Upper lobe of left lung (tissue), 6 donors: ENCODE measurements at regions not wholly inside any gene's neighbourhood (a gene's known extent, or its start where the extent isn't known, plus 50 kb on each side); places are given as distances from the start of the nearest gene placed in this dataset.

Source experiments
- ATAC-seq, 2 donors: fragments of 200-7000 bp; cut with Tn5 transposase; one replicate each; pipeline ENCODE4 v1.9.1; 2022; ENCODE audit warnings: mild to moderate bottlenecking in 2 of 2, moderate library complexity in 2 of 2; ENCODE audit not compliant: low FRiP score in 2 of 2
- DNase-seq, 2 donors: peaks; one replicate each; pipeline ENCODE4 v3.0.0-alpha.2; 2019 to 2020
- H3K27ac ChIP-seq, 4 donors: fragments of 200-600 bp; sonication (generic); one replicate each; pipeline ENCODE4 v1.5.1; 2016 to 2019
- H3K27me3 ChIP-seq, 4 donors: fragments of 200-600 bp; sonication (generic); one replicate each; pipeline ENCODE4 v1.5.1; 2017 to 2019
- H3K36me3 ChIP-seq, 4 donors: fragments of 200-600 bp; sonication (generic); one replicate each; pipeline ENCODE4 v1.5.1; 2016 to 2019
- H3K4me1 ChIP-seq, 4 donors: fragments of 200-600 bp; sonication (generic); one replicate each; pipeline ENCODE4 v1.5.1; 2018 to 2019
- H3K4me3 ChIP-seq, 4 donors: fragments of 200-600 bp; sonication (generic); one replicate each; pipeline ENCODE4 v1.5.1; 2017 to 2019; ENCODE audit warnings: mild to moderate bottlenecking in 2 of 4, moderate library complexity in 1 of 4
- H3K9me3 ChIP-seq, 4 donors: fragments of 200-600 bp; sonication (generic); one replicate each; pipeline ENCODE4 v1.5.1; 2018 to 2019
- CTCF ChIP-seq, 6 experiments: fragments of 450-650 bp in 4 of 6; fragments of 200-600 bp in 2 of 6; sonication (generic) in 2 of 6; IDR thresholded peaks; one replicate each; pipeline ENCODE4 v1.5.1; 2016 to 2019; ENCODE audit warnings: antibody characterized with exemption in 6 of 6
- EP300 ChIP-seq, 4 donors: sonication (generic); formaldehyde crosslinking; IDR thresholded peaks; one replicate each; pipeline ENCODE4 v1.5.1; 2017; ENCODE audit warnings: antibody characterized with exemption in 4 of 4, control low read depth in 2 of 4
- POLR2A ChIP-seq, 4 donors: fragments of 450-650 bp; IDR thresholded peaks; one replicate each; pipeline ENCODE4 v1.5.1; 2016 to 2017; ENCODE audit warnings: antibody characterized with exemption in 4 of 4, mild to moderate bottlenecking in 2 of 4
- POLR2AphosphoS5 ChIP-seq, 2 donors: sonication (generic); formaldehyde crosslinking; IDR thresholded peaks; one replicate each; pipeline ENCODE4 v1.5.1; 2017; ENCODE audit warnings: antibody characterized with exemption in 2 of 2
- WGBS, 2 donors: methylation state at CpG; one replicate each; pipeline ENCODE4 v1.1.5; 2017 to 2018; 5-methylcytosine and 5-hydroxymethylcytosine counted together
- donor health status: DM: no; HTN: no; CAD: no; lungs with moderate emphysema.
- donor health status: DM: no; HTN: yes; CAD: no; lungs with severe emphysema.

DNA sequence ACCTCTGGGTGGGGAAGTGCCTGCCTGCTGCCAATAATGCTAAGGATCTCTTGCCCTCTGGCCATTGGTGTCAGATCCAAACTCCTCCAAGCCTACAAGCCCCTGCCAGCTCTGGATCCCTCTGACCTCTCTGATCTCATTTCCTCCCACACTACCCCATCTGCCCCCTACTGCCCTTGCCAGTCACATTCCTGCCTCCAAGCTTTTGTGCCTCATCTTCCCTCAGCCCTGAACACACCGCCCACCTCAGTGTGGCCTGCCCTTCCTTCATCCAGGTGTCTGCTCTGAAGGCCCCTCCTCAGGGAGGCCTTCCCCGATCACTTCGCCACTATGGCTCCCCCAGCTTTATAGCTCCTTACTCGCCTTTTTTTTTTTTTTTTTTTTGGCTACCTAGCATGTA is 161.0 kb upstream of the GLI2 start:
- H3K4me3 ChIP-seq: no peak overlapping the region
- ATAC-seq (no peak), DNase-seq (no peak)
- WGBS, 2 donors: 88 to 93% methylated on average over 3 to 4 of the region's 4 CpGs
- H3K36me3 ChIP-seq: no peaks in the 10 kb centered on the region
- no peaks in the 10 kb centered on the region for H3K27me3 ChIP-seq
- no peaks in the 10 kb centered on the region for H3K9me3 ChIP-seq
- H3K27ac ChIP-seq: no peak overlapping the region
- TF ChIP-seq EP300 (IDR thresholded peaks at IDR 0.05): no peak
- TF ChIP-seq POLR2AphosphoS5 (IDR thresholded peaks at IDR 0.05): no peak
- TF ChIP-seq CTCF (IDR thresholded peaks at IDR 0.05): no peak
- no peak for TF ChIP-seq POLR2A (IDR thresholded peaks at IDR 0.05)
- H3K4me1 ChIP-seq: peaks cover 0 to 8% (median 0%) of the 10 kb centered on the region in 4 donors

DNA sequence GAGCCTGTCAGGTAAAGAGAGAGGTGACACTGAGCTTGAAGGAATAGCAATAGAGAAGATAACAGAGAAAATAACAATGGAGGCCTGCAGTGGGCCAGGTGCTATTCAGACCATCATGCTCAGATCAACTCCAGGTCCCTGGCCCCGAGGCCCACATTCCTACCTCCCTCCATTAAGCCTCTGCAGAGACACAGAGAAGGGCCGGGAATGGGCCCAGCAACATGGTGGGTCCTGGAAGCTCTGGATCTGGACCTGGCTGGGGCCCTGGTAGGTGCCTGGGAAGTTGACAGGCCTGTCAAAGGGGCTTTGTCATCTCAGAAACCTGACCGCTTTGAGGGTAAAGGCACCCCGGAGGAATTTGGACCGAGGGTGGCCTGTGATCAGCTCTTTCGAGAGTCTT is 159.7 kb upstream of the GLI2 start:
- no peak overlapping the region for H3K4me3 ChIP-seq
- H3K36me3 ChIP-seq: no peaks in the 10 kb centered on the region
- TF ChIP-seq POLR2AphosphoS5 (IDR thresholded peaks at IDR 0.05) (no peak), CTCF (IDR thresholded peaks at IDR 0.05) (no peak)
- no peaks in the 10 kb centered on the region for H3K9me3 ChIP-seq
- 88 to 97% methylated on average over 5 to 6 of the region's 6 CpGs for WGBS, 2 donors
- H3K27ac ChIP-seq: no peak overlapping the region
- no peak for ATAC-seq
- H3K4me1 ChIP-seq: peaks cover 0 to 8% (median 0%) of the 10 kb centered on the region in 4 donors
- no peak for DNase-seq
- H3K27me3 ChIP-seq: no peaks in the 10 kb centered on the region

GRCh38 chr2:120576509-120577474 is 158.9 kb upstream of the GLI2 start:
- Histone ChIP-seq H3K4me3 (peak overlapping the region in 3 of 4 donors; percentile 0 to 27 (median 13)), H3K27me3 (no peaks in the 10 kb centered on the region), H3K27ac (no peak overlapping the region), H3K4me1 (peaks cover 0 to 8% (median 0%) of the 10 kb centered on the region in 4 donors), H3K36me3 (no peaks in the 10 kb centered on the region), H3K9me3 (no peaks in the 10 kb centered on the region)
- TF ChIP-seq POLR2A (IDR thresholded peaks at IDR 0.05) (no peak), EP300 (IDR thresholded peaks at IDR 0.05) (no peak), POLR2AphosphoS5 (IDR thresholded peaks at IDR 0.05) (no peak), CTCF (IDR thresholded peaks at IDR 0.05) (no peak)
- 12 to 14% methylated on average over 18 to 47 of the region's 51 CpGs for WGBS, 2 donors
- DNase-seq: peak in 1 of 2 donors; percentile 87
- ATAC-seq: peak in 1 of 2 donors; percentile 30

GRCh38 chr2:120577721-120578295 is 157.9 kb upstream of the GLI2 start:
- H3K36me3 ChIP-seq: no peaks in the 10 kb centered on the region
- TF ChIP-seq POLR2AphosphoS5 (IDR thresholded peaks at IDR 0.05) (no peak), EP300 (IDR thresholded peaks at IDR 0.05) (no peak), POLR2A (IDR thresholded peaks at IDR 0.05) (no peak), CTCF (IDR thresholded peaks at IDR 0.05) (no peak)
- no peak overlapping the region for H3K4me3 ChIP-seq
- H3K27me3 ChIP-seq: no peaks in the 10 kb centered on the region
- DNase-seq: no peak
- no peak overlapping the region for H3K27ac ChIP-seq
- WGBS, 2 donors: 87 to 90% methylated on average over 12 of the region's 12 CpGs
- ATAC-seq: no peak
- peaks cover 0 to 8% (median 0%) of the 10 kb centered on the region in 4 donors for H3K4me1 ChIP-seq
- no peaks in the 10 kb centered on the region for H3K9me3 ChIP-seq
